DND-41 (cell line): ENCODE measurements at regions not wholly inside any gene's neighbourhood (a gene's known extent, or its start where the extent isn't known, plus 50 kb on each side); places are given as distances from the start of the nearest gene placed in this dataset.

Experiments
- EZH2 ChIP-seq: IDR thresholded peaks from 3 replicates; pipeline ENCODE4 v1.6.1; 2012; ENCODE audit warnings: borderline replicate concordance, low read depth, mild to moderate bottlenecking, moderate library complexity, low read length, inconsistent platforms; ENCODE audit not compliant: severe bottlenecking
- TF ChIP-seq, protein P1 (sequence below): IDR thresholded peaks from 2 replicates; pipeline ENCODE4 v1.5.1; 2012; ENCODE audit warnings: borderline replicate concordance, low read length, moderate library complexity, mild to moderate bottlenecking; ENCODE audit not compliant: poor library complexity, severe bottlenecking; ENCODE audit errors: extremely low read depth

DNA sequence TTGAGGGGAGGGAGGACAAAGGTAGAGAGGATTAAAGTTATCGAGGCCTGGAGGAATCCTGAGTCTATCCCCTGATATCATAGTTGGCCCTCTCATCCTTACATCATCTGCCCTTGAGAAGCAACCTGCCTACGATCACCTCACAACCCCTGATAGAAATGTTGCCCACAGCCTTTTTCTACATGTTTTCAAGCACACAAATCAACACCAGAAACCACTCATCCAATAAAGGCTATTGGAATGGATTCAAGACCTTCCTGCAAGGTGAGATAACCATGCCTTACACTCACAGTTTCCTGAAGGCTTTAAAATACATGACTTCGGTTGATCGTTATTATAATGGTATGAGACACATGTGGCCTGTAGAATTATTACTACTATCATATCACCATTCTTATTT lies 175.7 kb upstream of the EGLN3 start:
- TF ChIP-seq, protein P1, sequence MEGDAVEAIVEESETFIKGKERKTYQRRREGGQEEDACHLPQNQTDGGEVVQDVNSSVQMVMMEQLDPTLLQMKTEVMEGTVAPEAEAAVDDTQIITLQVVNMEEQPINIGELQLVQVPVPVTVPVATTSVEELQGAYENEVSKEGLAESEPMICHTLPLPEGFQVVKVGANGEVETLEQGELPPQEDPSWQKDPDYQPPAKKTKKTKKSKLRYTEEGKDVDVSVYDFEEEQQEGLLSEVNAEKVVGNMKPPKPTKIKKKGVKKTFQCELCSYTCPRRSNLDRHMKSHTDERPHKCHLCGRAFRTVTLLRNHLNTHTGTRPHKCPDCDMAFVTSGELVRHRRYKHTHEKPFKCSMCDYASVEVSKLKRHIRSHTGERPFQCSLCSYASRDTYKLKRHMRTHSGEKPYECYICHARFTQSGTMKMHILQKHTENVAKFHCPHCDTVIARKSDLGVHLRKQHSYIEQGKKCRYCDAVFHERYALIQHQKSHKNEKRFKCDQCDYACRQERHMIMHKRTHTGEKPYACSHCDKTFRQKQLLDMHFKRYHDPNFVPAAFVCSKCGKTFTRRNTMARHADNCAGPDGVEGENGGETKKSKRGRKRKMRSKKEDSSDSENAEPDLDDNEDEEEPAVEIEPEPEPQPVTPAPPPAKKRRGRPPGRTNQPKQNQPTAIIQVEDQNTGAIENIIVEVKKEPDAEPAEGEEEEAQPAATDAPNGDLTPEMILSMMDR: no peak
- TF ChIP-seq EZH2: no peak
